Vagina (tissue), 2 donors: ENCODE measurements at regions not wholly inside any gene's neighbourhood (a gene's known extent, or its start where the extent isn't known, plus 50 kb on each side); places are given as distances from the start of the nearest gene placed in this dataset.
"Not testable (repeated sequence)": the region's sequence is repeated elsewhere in the genome, so short reads cannot be mapped to it uniquely, and the experiment has no call there.

Source experiments
- DNase-seq, 2 donors: peaks; one replicate each; pipeline ENCODE4 v3.0.0-alpha.2; 2017; ENCODE audit errors: extremely low spot score in 2 of 2
- H3K27ac ChIP-seq: fragments of 200-600 bp; sonication (generic); one replicate; pipeline ENCODE4 v1.5.1; 2019
- H3K27me3 ChIP-seq: fragments of 200-600 bp; sonication (generic); one replicate; pipeline ENCODE4 v1.5.1; 2019
- H3K36me3 ChIP-seq, 2 donors: fragments of 200-600 bp; sonication (generic); one replicate each; pipeline ENCODE4 v1.5.1; 2017 to 2019
- H3K4me1 ChIP-seq: fragments of 200-600 bp; sonication (generic); one replicate; pipeline ENCODE4 v1.5.1; 2019
- H3K4me3 ChIP-seq, 2 donors: fragments of 200-600 bp; sonication (generic); 1 replicate in 1 of 2; 2 replicates in 1 of 2; pipeline ENCODE4 v1.5.1; 2016 to 2019
- H3K9me3 ChIP-seq: fragments of 200-600 bp; sonication (generic); one replicate; pipeline ENCODE4 v1.5.1; 2019
- POLR2A ChIP-seq, 2 donors: fragments of 450-650 bp; IDR thresholded peaks; one replicate each; pipeline ENCODE4 v1.6.1; 2017; ENCODE audit warnings: antibody characterized with exemption in 2 of 2, mild to moderate bottlenecking in 2 of 2, moderate library complexity in 2 of 2
- POLR2AphosphoS5 ChIP-seq, 2 donors: sonication (generic); formaldehyde crosslinking; IDR thresholded peaks; one replicate each; pipeline ENCODE4 v1.9.0; 2017; ENCODE audit warnings: antibody characterized with exemption in 2 of 2, mild to moderate bottlenecking in 2 of 2, low read depth in 1 of 2; ENCODE audit not compliant: insufficient read depth in 1 of 2
- intact Hi-C: fragments of 100-400 bp; cut with DNase I; formaldehyde crosslinking; loops from one replicate; pipeline ENCODE4 v1.15.1; 2023
- TF ChIP-seq, protein P1 (sequence below), 3 experiments: fragments of 450-650 bp in 2 of 3; fragments of 200-600 bp in 1 of 3; sonication (generic) in 1 of 3; IDR thresholded peaks; one replicate each; pipeline ENCODE4 v1.5.1; 2017 to 2019; ENCODE audit warnings: antibody characterized with exemption in 3 of 3, mild to moderate bottlenecking in 2 of 3, moderate library complexity in 2 of 3

DNA sequence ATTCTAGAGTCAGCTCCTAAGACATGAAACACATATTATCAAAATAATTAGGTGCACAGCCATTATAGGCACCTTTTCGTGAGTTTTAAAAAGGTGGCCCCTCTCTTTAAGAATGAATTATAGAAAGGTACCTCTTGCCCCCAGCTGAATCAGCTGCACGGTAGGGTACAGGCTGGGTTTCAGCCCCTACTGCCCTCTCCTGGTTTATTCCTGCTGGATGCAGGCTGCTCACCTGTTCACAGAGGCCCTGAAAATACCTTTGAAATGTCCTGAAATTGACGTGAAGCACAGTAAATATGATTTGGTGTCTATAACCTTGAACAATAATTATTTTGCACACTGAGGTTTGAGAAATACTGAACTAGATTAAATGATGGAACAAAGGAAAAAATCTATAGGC lies 504.8 kb upstream of the SGCD start:
- no peaks in the 10 kb centered on the region for H3K27me3 ChIP-seq
- no peak for DNase-seq
- H3K27ac ChIP-seq: no peak overlapping the region
- H3K9me3 ChIP-seq: no peaks in the 10 kb centered on the region
- TF ChIP-seq, protein P1, sequence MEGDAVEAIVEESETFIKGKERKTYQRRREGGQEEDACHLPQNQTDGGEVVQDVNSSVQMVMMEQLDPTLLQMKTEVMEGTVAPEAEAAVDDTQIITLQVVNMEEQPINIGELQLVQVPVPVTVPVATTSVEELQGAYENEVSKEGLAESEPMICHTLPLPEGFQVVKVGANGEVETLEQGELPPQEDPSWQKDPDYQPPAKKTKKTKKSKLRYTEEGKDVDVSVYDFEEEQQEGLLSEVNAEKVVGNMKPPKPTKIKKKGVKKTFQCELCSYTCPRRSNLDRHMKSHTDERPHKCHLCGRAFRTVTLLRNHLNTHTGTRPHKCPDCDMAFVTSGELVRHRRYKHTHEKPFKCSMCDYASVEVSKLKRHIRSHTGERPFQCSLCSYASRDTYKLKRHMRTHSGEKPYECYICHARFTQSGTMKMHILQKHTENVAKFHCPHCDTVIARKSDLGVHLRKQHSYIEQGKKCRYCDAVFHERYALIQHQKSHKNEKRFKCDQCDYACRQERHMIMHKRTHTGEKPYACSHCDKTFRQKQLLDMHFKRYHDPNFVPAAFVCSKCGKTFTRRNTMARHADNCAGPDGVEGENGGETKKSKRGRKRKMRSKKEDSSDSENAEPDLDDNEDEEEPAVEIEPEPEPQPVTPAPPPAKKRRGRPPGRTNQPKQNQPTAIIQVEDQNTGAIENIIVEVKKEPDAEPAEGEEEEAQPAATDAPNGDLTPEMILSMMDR (IDR thresholded peaks at IDR 0.05): no peak
- TF ChIP-seq POLR2A (IDR thresholded peaks at IDR 0.05): no peak
- no peak for TF ChIP-seq POLR2AphosphoS5 (IDR thresholded peaks at IDR 0.05; ENCODE audit: insufficient read depth in 1 of 2, low read depth in 1 of 2)
- H3K4me3 ChIP-seq: no peak overlapping the region
- no peaks in the 10 kb centered on the region for H3K36me3 ChIP-seq
- intact Hi-C loops: no loop called here
- no peaks in the 10 kb centered on the region for H3K4me1 ChIP-seq

DNA sequence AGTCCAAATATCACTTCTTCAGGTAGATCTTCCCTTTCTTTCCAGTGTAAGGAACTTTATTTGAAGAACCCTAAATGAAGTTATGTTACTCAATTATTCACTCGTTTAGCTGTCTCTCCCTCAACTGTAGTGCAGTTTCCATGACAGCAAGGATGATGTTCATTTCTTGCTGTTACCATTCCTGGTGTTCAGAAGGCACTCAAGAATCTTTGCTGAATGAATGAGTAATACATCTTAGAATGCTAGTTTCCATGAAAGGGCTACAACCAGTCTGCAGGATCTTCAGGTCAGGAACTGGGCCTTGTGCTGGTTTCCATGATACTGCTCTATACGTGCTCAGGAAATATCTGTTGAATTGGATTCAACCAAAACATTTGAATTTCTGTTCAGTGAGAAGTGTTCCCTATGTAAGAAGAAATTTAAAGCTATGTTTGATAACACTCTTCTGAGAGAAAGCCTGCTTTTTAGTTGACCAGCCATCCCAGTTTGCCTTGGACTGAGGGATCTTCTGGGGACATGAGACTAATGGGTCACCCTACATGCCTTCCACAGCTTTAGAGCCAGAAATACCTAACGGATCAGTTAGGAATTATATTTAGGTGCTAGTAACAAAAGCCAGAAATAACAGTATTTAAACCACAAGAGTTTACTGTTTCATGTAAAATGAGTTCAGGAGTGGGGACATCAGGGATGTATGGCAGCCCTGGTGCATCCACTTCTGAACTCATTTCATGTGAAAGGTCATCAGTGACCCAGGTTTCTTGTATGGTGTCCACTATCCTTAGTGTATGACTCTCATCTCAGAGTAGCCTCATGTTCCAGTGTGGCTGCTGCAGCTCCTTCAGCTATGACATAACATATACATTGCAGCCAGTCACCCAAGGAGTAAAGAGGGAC lies 500.1 kb upstream of the SGCD start:
- Histone ChIP-seq H3K4me3 (no peak overlapping the region), H3K4me1 (no peaks in the 10 kb centered on the region), H3K9me3 (no peaks in the 10 kb centered on the region), H3K27ac (no peak overlapping the region), H3K36me3 (no peaks in the 10 kb centered on the region), H3K27me3 (no peaks in the 10 kb centered on the region)
- DNase-seq: no peak
- TF ChIP-seq, protein P1 (IDR thresholded peaks at IDR 0.05): no peak
- TF ChIP-seq POLR2AphosphoS5 (IDR thresholded peaks at IDR 0.05; ENCODE audit: insufficient read depth in 1 of 2, low read depth in 1 of 2) (no peak), POLR2A (IDR thresholded peaks at IDR 0.05) (no peak)
- intact Hi-C loops: no loop called here

DNA sequence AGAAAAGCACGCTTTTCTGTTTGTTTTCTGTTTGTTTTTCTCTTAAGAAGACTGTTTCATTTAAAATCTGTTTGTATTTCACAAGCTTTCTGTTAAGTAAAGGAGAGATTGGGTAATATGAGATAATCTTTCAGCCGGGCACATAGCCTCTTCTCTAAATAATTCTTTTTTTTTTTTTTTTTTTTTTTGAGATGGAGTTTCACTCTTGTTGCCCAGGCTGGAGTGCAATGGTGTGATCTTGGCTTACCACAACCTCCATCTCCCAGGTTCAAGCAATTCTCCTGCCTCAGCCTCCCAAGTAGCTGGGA lies 499.5 kb upstream of the SGCD start:
- DNase-seq: not testable (repeated sequence)

GRCh38 chr5:155827949-155828348 lies 499.0 kb upstream of the SGCD start:
- Histone ChIP-seq H3K4me3 (no peak overlapping the region), H3K36me3 (no peaks in the 10 kb centered on the region), H3K27ac (no peak overlapping the region), H3K9me3 (no peaks in the 10 kb centered on the region), H3K27me3 (no peaks in the 10 kb centered on the region), H3K4me1 (no peaks in the 10 kb centered on the region)
- DNase-seq: no peak
- intact Hi-C loops: no loop called here
- TF ChIP-seq, protein P1 (IDR thresholded peaks at IDR 0.05): no peak
- no peak for TF ChIP-seq POLR2AphosphoS5 (IDR thresholded peaks at IDR 0.05; ENCODE audit: insufficient read depth in 1 of 2, low read depth in 1 of 2)
- no peak for TF ChIP-seq POLR2A (IDR thresholded peaks at IDR 0.05)

More for the DNA sequence above, 499.5 kb upstream of the SGCD start:
- H3K4me3 ChIP-seq, H3K9me3 ChIP-seq, H3K36me3 ChIP-seq, H3K4me1 ChIP-seq, intact Hi-C loops, H3K27ac ChIP-seq, H3K27me3 ChIP-seq: not testable (repeated sequence)

GRCh38 chr5:155831491-155831890 lies 495.5 kb upstream of the SGCD start:
- TF ChIP-seq POLR2A (IDR thresholded peaks at IDR 0.05): no peak
- TF ChIP-seq, protein P1 (IDR thresholded peaks at IDR 0.05): no peak
- TF ChIP-seq POLR2AphosphoS5 (IDR thresholded peaks at IDR 0.05; ENCODE audit: insufficient read depth in 1 of 2, low read depth in 1 of 2): no peak
- Histone ChIP-seq H3K9me3 (no peaks in the 10 kb centered on the region), H3K36me3 (no peaks in the 10 kb centered on the region)

More at GRCh38 chr5:155831491-155831890, 495.5 kb upstream of the SGCD start:
- Histone ChIP-seq H3K4me1 (no peaks in the 10 kb centered on the region), H3K27ac (no peak overlapping the region), H3K27me3 (no peaks in the 10 kb centered on the region), H3K4me3 (no peak overlapping the region)
- intact Hi-C loops: no loop called here
- no peak for DNase-seq
